ENCODE measurements at regions not wholly inside any gene's neighbourhood (a gene's known extent, or its start where the extent isn't known, plus 50 kb on each side); places are given as distances from the start of the nearest gene placed in this dataset.

DNA sequence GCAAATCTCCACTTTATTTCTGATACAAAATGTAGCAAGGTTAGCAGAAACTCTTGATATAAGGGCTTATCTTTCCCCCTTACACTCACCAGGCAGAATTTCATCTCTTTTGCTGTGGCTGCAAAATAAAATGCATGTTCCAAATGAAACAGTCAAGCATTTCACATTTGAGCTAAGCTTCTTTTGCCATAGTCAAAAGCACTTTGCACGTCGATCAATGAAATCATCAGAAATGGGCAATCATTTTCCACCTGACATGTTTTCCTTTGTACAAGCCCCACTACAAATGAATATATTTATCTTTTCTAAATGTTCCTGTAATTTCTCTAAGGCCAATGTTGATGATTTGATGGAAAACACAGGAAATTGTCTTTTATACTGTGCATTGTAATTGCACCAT lies 178.4 kb downstream of the ANKRD50 start:
- no peaks in the 10 kb centered on the region for H3K27me3 ChIP-seq
- H3K9me3 ChIP-seq = no peaks in the 10 kb centered on the region
- no peaks in the 10 kb centered on the region for H3K36me3 ChIP-seq
- ATAC-seq (ENCODE audit: low FRiP score in 2 of 2) = no peak
- TF ChIP-seq POLR2A (IDR thresholded peaks at IDR 0.05) = no peak
- TF ChIP-seq, protein P1, sequence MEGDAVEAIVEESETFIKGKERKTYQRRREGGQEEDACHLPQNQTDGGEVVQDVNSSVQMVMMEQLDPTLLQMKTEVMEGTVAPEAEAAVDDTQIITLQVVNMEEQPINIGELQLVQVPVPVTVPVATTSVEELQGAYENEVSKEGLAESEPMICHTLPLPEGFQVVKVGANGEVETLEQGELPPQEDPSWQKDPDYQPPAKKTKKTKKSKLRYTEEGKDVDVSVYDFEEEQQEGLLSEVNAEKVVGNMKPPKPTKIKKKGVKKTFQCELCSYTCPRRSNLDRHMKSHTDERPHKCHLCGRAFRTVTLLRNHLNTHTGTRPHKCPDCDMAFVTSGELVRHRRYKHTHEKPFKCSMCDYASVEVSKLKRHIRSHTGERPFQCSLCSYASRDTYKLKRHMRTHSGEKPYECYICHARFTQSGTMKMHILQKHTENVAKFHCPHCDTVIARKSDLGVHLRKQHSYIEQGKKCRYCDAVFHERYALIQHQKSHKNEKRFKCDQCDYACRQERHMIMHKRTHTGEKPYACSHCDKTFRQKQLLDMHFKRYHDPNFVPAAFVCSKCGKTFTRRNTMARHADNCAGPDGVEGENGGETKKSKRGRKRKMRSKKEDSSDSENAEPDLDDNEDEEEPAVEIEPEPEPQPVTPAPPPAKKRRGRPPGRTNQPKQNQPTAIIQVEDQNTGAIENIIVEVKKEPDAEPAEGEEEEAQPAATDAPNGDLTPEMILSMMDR (IDR thresholded peaks at IDR 0.05) = no peak
- no peak for TF ChIP-seq POLR2AphosphoS5 (IDR thresholded peaks at IDR 0.05)
- no peak for TF ChIP-seq EP300 (IDR thresholded peaks at IDR 0.05)
- WGBS, 2 donors = 94 to 96% methylated on average over 2 of the region's 2 CpGs
- no peak overlapping the region for H3K27ac ChIP-seq
- H3K4me3 ChIP-seq = no peak overlapping the region
- no peak for DNase-seq
- peaks cover 0 to 6% (median 0%) of the 10 kb centered on the region in 4 donors for H3K4me1 ChIP-seq

DNA sequence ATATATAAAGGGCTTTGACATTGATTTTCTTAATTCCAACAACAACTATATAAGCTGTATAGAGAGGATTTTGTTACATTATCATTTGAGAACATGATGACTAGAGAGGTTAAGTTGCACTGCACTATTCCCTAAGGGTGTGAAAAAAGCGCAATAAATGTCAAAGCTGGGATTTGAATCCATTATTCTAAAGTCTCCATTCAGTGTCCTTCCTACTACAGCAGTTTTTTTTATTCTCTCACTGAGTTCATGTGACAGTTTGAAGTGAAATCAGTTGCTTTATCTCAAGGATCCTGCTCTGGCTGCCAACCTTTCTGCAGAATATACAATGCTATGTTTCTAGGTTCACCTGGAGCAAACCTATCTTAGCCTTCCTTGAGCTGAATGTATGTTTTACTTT lies 177.5 kb downstream of the ANKRD50 start:
- Histone ChIP-seq H3K9me3 (no peaks in the 10 kb centered on the region), H3K27me3 (no peaks in the 10 kb centered on the region), H3K4me3 (no peak overlapping the region), H3K36me3 (no peaks in the 10 kb centered on the region), H3K27ac (no peak overlapping the region), H3K4me1 (peaks cover 0 to 6% (median 0%) of the 10 kb centered on the region in 4 donors)
- TF ChIP-seq EP300 (IDR thresholded peaks at IDR 0.05) (no peak), POLR2A (IDR thresholded peaks at IDR 0.05) (no peak), POLR2AphosphoS5 (IDR thresholded peaks at IDR 0.05) (no peak)
- TF ChIP-seq, protein P1 (IDR thresholded peaks at IDR 0.05) = no peak
- ATAC-seq (ENCODE audit: low FRiP score in 2 of 2) (no peak), DNase-seq (no peak)
- WGBS, 2 donors = 97 to 100% methylated on average over 1 of the region's 1 CpG

DNA sequence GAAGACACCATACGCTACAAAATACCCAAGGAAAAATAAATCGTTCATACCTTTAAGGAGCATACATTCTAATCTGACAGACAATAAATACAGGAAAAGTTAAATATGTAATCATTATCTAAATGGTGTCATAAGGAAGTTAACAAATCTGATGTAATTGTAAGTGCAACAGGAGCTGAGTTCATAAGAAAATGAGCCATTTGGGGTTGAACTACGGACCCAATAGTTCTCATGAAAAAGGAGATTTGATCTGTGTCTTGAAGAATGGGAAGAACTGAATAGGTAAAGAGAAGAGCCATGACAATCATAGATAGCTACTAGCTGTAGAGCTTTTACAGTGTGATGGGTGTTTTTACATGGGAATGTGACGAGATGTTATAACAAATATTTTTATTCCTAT lies 175.6 kb downstream of the ANKRD50 start:
- WGBS, 2 donors = 89 to 90% methylated on average over 4 of the region's 4 CpGs
- Histone ChIP-seq H3K4me3 (no peak overlapping the region), H3K9me3 (no peaks in the 10 kb centered on the region), H3K4me1 (peaks cover 0 to 6% (median 0%) of the 10 kb centered on the region in 4 donors), H3K36me3 (no peaks in the 10 kb centered on the region), H3K27ac (no peak overlapping the region), H3K27me3 (no peaks in the 10 kb centered on the region)
- DNase-seq (no peak), ATAC-seq (ENCODE audit: low FRiP score in 2 of 2) (no peak)
- no peak for TF ChIP-seq POLR2A (IDR thresholded peaks at IDR 0.05)
- no peak for TF ChIP-seq POLR2AphosphoS5 (IDR thresholded peaks at IDR 0.05)
- TF ChIP-seq EP300 (IDR thresholded peaks at IDR 0.05) = no peak
- TF ChIP-seq, protein P1 (IDR thresholded peaks at IDR 0.05) = no peak

DNA sequence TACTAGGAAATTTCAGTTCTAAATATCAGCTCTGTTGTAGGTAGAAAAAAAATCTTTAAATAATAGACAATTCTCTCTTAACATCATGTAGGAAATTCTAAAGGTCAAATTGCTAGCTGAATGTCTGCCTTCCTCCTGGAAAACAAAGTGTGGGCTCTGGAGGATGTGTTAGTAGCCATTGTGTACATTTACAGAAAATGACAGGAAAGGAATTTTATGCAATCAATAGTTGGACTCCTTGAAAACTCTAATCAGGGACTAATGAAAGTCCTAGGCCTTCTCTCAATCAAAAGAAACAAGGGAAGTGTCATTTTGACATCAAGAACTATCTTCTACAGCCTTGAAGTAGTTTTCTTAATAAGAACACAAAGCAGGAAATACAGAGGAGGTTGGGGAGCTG lies 174.6 kb downstream of the ANKRD50 start:
- Histone ChIP-seq H3K36me3 (no peaks in the 10 kb centered on the region), H3K27me3 (no peaks in the 10 kb centered on the region), H3K4me1 (peaks cover 0 to 6% (median 0%) of the 10 kb centered on the region in 4 donors), H3K27ac (no peak overlapping the region), H3K4me3 (no peak overlapping the region), H3K9me3 (no peaks in the 10 kb centered on the region)
- no peak for TF ChIP-seq POLR2AphosphoS5 (IDR thresholded peaks at IDR 0.05)
- TF ChIP-seq POLR2A (IDR thresholded peaks at IDR 0.05) = no peak
- TF ChIP-seq EP300 (IDR thresholded peaks at IDR 0.05) = no peak
- TF ChIP-seq, protein P1 (IDR thresholded peaks at IDR 0.05) = no peak
- ATAC-seq (ENCODE audit: low FRiP score in 2 of 2) (no peak), DNase-seq (no peak)

DNA sequence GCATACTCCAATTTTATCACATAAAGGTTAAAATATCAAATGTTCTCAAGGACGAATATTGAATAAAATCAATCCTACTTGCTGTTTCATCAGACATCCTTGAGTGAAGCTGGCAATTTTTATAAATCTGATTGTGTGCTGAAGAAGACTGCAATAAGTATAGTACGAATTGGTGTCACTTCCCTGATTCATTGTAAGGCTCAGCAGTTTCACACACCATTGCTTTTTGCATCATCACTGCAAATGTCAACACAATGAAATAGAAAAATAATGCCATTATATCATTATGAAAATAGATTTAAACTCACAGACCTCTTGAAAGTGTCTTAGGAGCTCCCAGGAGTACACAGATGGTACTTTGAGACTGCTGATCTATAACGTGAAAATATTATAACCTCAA lies 172.5 kb downstream of the ANKRD50 start:
- Histone ChIP-seq H3K4me1 (peaks cover 0 to 6% (median 0%) of the 10 kb centered on the region in 4 donors), H3K9me3 (no peaks in the 10 kb centered on the region), H3K27ac (no peak overlapping the region), H3K27me3 (no peaks in the 10 kb centered on the region), H3K36me3 (no peaks in the 10 kb centered on the region), H3K4me3 (no peak overlapping the region)
- no peak for ATAC-seq (ENCODE audit: low FRiP score in 2 of 2)
- TF ChIP-seq POLR2A (IDR thresholded peaks at IDR 0.05) = no peak
- TF ChIP-seq POLR2AphosphoS5 (IDR thresholded peaks at IDR 0.05) = no peak
- no peak for TF ChIP-seq EP300 (IDR thresholded peaks at IDR 0.05)
- TF ChIP-seq, protein P1 (IDR thresholded peaks at IDR 0.05) = no peak
- no peak for DNase-seq
- WGBS, 2 donors = 83 to 92% methylated on average over 3 of the region's 3 CpGs

Data from upper lobe of left lung (tissue), 6 donors.